HG03520 (cell line): ENCODE measurements at regions not wholly inside any gene's neighbourhood (a gene's known extent, or its start where the extent isn't known, plus 50 kb on each side); places are given as distances from the start of the nearest gene placed in this dataset.

Experiments
- ATAC-seq: cut with Tn5 transposase; IDR thresholded peaks from one replicate; pipeline ENCODE4 v1.9.1; 2021; ENCODE audit warnings: mild to moderate bottlenecking, moderate library complexity; ENCODE audit not compliant: unreplicated experiment

- ATAC-seq: no peak
Measured at GRCh38 chr3:148246291-148246923, 451.3 kb upstream of the AGTR1 start.

- ATAC-seq: no peak
Measured at GRCh38 chr3:148253713-148254112, 444.0 kb upstream of the AGTR1 start.

- no peak for ATAC-seq
Measured at GRCh38 chr3:148254402-148254801, 443.3 kb upstream of the AGTR1 start.

GRCh38 chr3:148255981-148256969, 441.4 kb upstream of the AGTR1 start:
- ATAC-seq: no peak

- ATAC-seq: no peak
Measured at GRCh38 chr3:148262980-148263379, 434.7 kb upstream of the AGTR1 start.

- no peak for ATAC-seq
Measured at GRCh38 chr3:148265841-148266240, 431.9 kb upstream of the AGTR1 start.

GRCh38 chr3:148266341-148266740, 431.4 kb upstream of the AGTR1 start:
- ATAC-seq: no peak

- no peak for ATAC-seq
Measured at GRCh38 chr3:148269816-148270215, 427.9 kb upstream of the AGTR1 start.

GRCh38 chr3:148280623-148281242, 417.0 kb upstream of the AGTR1 start:
- ATAC-seq: no peak

GRCh38 chr3:148289159-148289558, 408.5 kb upstream of the AGTR1 start:
- ATAC-seq: no peak

- no peak for ATAC-seq
Measured at GRCh38 chr3:148297013-148297412, 400.7 kb upstream of the AGTR1 start.

GRCh38 chr3:148307443-148307843, 390.3 kb upstream of the AGTR1 start:
- peak; percentile 80 for ATAC-seq

GRCh38 chr3:148309390-148310035, 388.2 kb upstream of the AGTR1 start:
- ATAC-seq: peak; percentile 83

- ATAC-seq: no peak
Measured at GRCh38 chr3:148315756-148316155, 381.9 kb upstream of the AGTR1 start.

- no peak for ATAC-seq
Measured at GRCh38 chr3:148318240-148318639, 379.5 kb upstream of the AGTR1 start.

- ATAC-seq: peak; percentile 94
Measured at GRCh38 chr3:148319161-148319915, 378.4 kb upstream of the AGTR1 start.

GRCh38 chr3:148319960-148320359, 377.7 kb upstream of the AGTR1 start:
- ATAC-seq: no peak

- ATAC-seq: no peak
Measured at GRCh38 chr3:148329481-148330235, 368.0 kb upstream of the AGTR1 start.

- ATAC-seq: no peak
Measured at GRCh38 chr3:148330542-148330941, 367.2 kb upstream of the AGTR1 start.
